Body of pancreas (tissue), 4 donors: ENCODE measurements at regions not wholly inside any gene's neighbourhood (a gene's known extent, or its start where the extent isn't known, plus 50 kb on each side); places are given as distances from the start of the nearest gene placed in this dataset.
"Not testable (repeated sequence)": the region's sequence is repeated elsewhere in the genome, so short reads cannot be mapped to it uniquely, and the experiment has no call there.

Source experiments
- ATAC-seq: fragments of 150-250 bp; one replicate; pipeline ENCODE4 v1.9.1; 2016
- DNase-seq, 4 donors: peaks; one replicate each; pipeline ENCODE4 v3.0.0-alpha.2; 2019
- H3K27ac ChIP-seq, 4 donors: fragments of 200-600 bp; sonication (generic); 1 replicate in 3 of 4; 2 replicates in 1 of 4; pipeline versions ENCODE4 v1.5.1 to v1.6.1; 2016 to 2019; ENCODE audit warnings: mild to moderate bottlenecking in 1 of 4, mixed read lengths in 1 of 4, moderate library complexity in 1 of 4
- H3K27me3 ChIP-seq, 2 donors: fragments of 200-600 bp; sonication (generic); one replicate each; pipeline ENCODE4 v1.6.0; 2016; ENCODE audit warnings: mild to moderate bottlenecking in 1 of 2
- H3K36me3 ChIP-seq, 2 donors: fragments of 200-600 bp; sonication (generic); replicated peaks in 1 of 2; 2 replicates each; pipeline ENCODE4 v1.5.1; 2016; ENCODE audit warnings: low read depth in 2 of 2; ENCODE audit not compliant: insufficient read depth in 1 of 2
- H3K4me1 ChIP-seq: fragments of 200-600 bp; sonication (generic); one replicate; pipeline ENCODE4 v1.6.0; 2016
- H3K4me3 ChIP-seq, 2 donors: fragments of 200-600 bp; sonication (generic); 1 replicate in 1 of 2; 2 replicates in 1 of 2; pipeline ENCODE4 v1.5.1; 2016 to 2019
- H3K9me3 ChIP-seq, 3 donors: fragments of 200-600 bp; sonication (generic); 1 replicate in 2 of 3; 2 replicates in 1 of 3; pipeline ENCODE4 v1.5.1; 2016
- CTCF ChIP-seq, 7 experiments: fragments of 450-650 bp in 4 of 7; fragments of 200-600 bp in 3 of 7; sonication (generic) in 3 of 7; IDR thresholded peaks; one replicate each; pipeline ENCODE4 v1.5.1; 2016 to 2019; ENCODE audit warnings: antibody characterized with exemption in 7 of 7
- POLR2A ChIP-seq, 3 donors: fragments of 450-650 bp; IDR thresholded peaks; one replicate each; pipeline ENCODE4 v1.6.1; 2016; ENCODE audit warnings: antibody characterized with exemption in 3 of 3, mild to moderate bottlenecking in 2 of 3
- WGBS, 2 donors: methylation state at CpG; one replicate each; pipeline ENCODE4 v1.1.5; 2017; 5-methylcytosine and 5-hydroxymethylcytosine counted together
- intact Hi-C: fragments of 100-400 bp; cut with DNase I; formaldehyde crosslinking; loops from one replicate; pipeline ENCODE4 v1.15.1; 2023

DNA sequence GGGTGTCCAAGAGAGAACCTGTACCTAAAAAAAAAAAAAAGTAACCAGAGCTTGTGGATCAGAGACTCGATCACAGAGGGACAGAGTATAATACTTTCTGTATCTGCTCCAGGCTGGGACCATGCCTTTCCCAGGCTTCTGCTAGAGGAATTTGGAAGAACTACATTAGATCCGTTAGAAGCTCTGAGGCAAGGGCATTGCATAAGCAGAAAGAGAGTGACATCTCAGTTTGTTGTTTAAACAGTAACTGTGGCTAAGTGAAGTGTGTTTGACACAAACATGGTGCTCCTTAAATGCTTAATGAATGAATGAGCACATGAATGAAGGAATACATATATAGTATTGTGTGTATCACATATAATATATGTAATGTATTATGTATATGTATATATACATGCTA is 131.2 kb downstream of the HS3ST3B1 start:
- no peak for DNase-seq
- no peak for TF ChIP-seq CTCF (IDR thresholded peaks at IDR 0.05)
- no peak for TF ChIP-seq POLR2A (IDR thresholded peaks at IDR 0.05)
- no peaks in the 10 kb centered on the region for H3K27me3 ChIP-seq
- H3K27ac ChIP-seq, result no peak overlapping the region
- ATAC-seq, result no peak
- intact Hi-C loops, result no loop called here
- no peak overlapping the region for H3K4me3 ChIP-seq
- 56 to 68% methylated on average over 2 of the region's 2 CpGs for WGBS, 2 donors
- H3K4me1 ChIP-seq, result no peaks in the 10 kb centered on the region
- H3K36me3 ChIP-seq, result no peaks in the 10 kb centered on the region
- no peaks in the 10 kb centered on the region for H3K9me3 ChIP-seq

DNA sequence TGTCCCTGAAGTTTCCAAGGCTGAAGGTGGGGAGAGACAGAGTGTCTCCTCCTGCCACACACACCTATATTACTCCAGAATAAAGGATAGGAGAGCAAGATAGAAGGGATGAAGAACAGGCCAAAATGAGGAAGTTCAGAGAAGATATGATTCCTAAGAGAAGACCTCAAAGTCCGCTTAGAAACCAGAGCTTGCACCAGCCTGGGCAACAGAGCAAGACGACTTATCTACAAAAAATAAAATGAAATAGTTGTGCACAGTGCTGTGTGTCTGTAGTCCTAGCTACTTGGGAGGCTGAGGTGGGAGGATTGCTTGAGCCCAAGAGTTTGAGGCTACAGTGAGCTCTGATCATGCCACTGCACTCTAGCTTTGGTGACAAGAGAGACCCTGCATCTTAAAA is 128.2 kb downstream of the HS3ST3B1 start:
- TF ChIP-seq POLR2A (IDR thresholded peaks at IDR 0.05) (no peak), CTCF (IDR thresholded peaks at IDR 0.05) (no peak)
- H3K36me3 ChIP-seq, result no peaks in the 10 kb centered on the region
- WGBS, 2 donors, result 49 to 51% methylated on average over 2 of the region's 2 CpGs

GRCh38 chr17:14428648-14429029 is 127.8 kb downstream of the HS3ST3B1 start:
- Histone ChIP-seq H3K27ac (no peak overlapping the region), H3K36me3 (no peaks in the 10 kb centered on the region), H3K27me3 (no peaks in the 10 kb centered on the region), H3K4me3 (no peak overlapping the region), H3K4me1 (no peaks in the 10 kb centered on the region), H3K9me3 (no peaks in the 10 kb centered on the region)
- TF ChIP-seq CTCF (IDR thresholded peaks at IDR 0.05) (no peak), POLR2A (IDR thresholded peaks at IDR 0.05) (no peak)
- DNase-seq, result no peak
- no peak for ATAC-seq
- 0 to 4% methylated on average over 1 of the region's 1 CpG for WGBS, 2 donors
- intact Hi-C loops, result no loop called here

More for the DNA sequence above, 128.2 kb downstream of the HS3ST3B1 start:
- H3K4me3 ChIP-seq, result no peak overlapping the region
- no peaks in the 10 kb centered on the region for H3K9me3 ChIP-seq
- DNase-seq (no peak), ATAC-seq (no peak)
- no peaks in the 10 kb centered on the region for H3K4me1 ChIP-seq
- no peak overlapping the region for H3K27ac ChIP-seq
- H3K27me3 ChIP-seq, result no peaks in the 10 kb centered on the region
- intact Hi-C loops, result no loop called here

GRCh38 chr17:14427900-14428647 is 127.2 kb downstream of the HS3ST3B1 start:
- 27 to 34% methylated on average over 14 of the region's 14 CpGs for WGBS, 2 donors
- TF ChIP-seq CTCF (IDR thresholded peaks at IDR 0.05), result no peak
- no peak for TF ChIP-seq POLR2A (IDR thresholded peaks at IDR 0.05)
- Histone ChIP-seq H3K4me3 (no peak overlapping the region), H3K27me3 (no peaks in the 10 kb centered on the region), H3K36me3 (no peaks in the 10 kb centered on the region), H3K27ac (no peak overlapping the region), H3K9me3 (no peaks in the 10 kb centered on the region), H3K4me1 (no peaks in the 10 kb centered on the region)
- DNase-seq (no peak), ATAC-seq (no peak)
- intact Hi-C loops, result no loop called here

GRCh38 chr17:14423156-14423555 is 122.3 kb downstream of the HS3ST3B1 start:
- H3K4me1 ChIP-seq, ATAC-seq, H3K36me3 ChIP-seq, H3K27ac ChIP-seq, DNase-seq, H3K27me3 ChIP-seq, H3K9me3 ChIP-seq, intact Hi-C loops, H3K4me3 ChIP-seq: not testable (repeated sequence)
- 69% methylated on average over 8 of the region's 8 CpGs for WGBS, 2 donors
